ENCODE measurements at regions not wholly inside any gene's neighbourhood (a gene's known extent, or its start where the extent isn't known, plus 50 kb on each side); places are given as distances from the start of the nearest gene placed in this dataset.

- Histone ChIP-seq H3K27me3 (replicated peaks; ENCODE audit: insufficient read depth) (no peaks in the 10 kb centered on the region), H3K36me3 (no peaks in the 10 kb centered on the region), H3K27ac (no peak overlapping the region), H3K9me3 (no peaks in the 10 kb centered on the region), H3K4me1 (replicated peaks) (no peaks in the 10 kb centered on the region), H3K4me3 (no peak overlapping the region)
- TF ChIP-seq POLR2AphosphoS5 (IDR thresholded peaks at IDR 0.05) (no peak), POLR2A (IDR thresholded peaks at IDR 0.05) (no peak), CTCF (IDR thresholded peaks at IDR 0.05) (no peak)
- WGBS, result 42% methylated on average over 2 of the region's 2 CpGs
- intact Hi-C loops (cut with DNase I), result no loop called here
- no peak for DNase-seq (ENCODE audit: low spot score)
Observed at GRCh38 chr9:115925424-115925823, 228.2 kb upstream of the PAPPA start.

GRCh38 chr9:115930472-115930871, 223.1 kb upstream of the PAPPA start:
- no peaks in the 10 kb centered on the region for H3K9me3 ChIP-seq
- TF ChIP-seq POLR2AphosphoS5 (IDR thresholded peaks at IDR 0.05), result no peak
- intact Hi-C loops (cut with DNase I), result no loop called here
- no peaks in the 10 kb centered on the region for H3K4me1 ChIP-seq (replicated peaks)
- no peaks in the 10 kb centered on the region for H3K36me3 ChIP-seq
- no peaks in the 10 kb centered on the region for H3K27me3 ChIP-seq (replicated peaks; ENCODE audit: insufficient read depth)
- H3K27ac ChIP-seq, result no peak overlapping the region
- H3K4me3 ChIP-seq, result no peak overlapping the region
- no peak for DNase-seq (ENCODE audit: low spot score)

GRCh38 chr9:115938479-115938878, 215.1 kb upstream of the PAPPA start:
- Histone ChIP-seq H3K9me3 (no peaks in the 10 kb centered on the region), H3K27me3 (replicated peaks; ENCODE audit: insufficient read depth) (no peaks in the 10 kb centered on the region), H3K4me1 (replicated peaks) (no peaks in the 10 kb centered on the region), H3K27ac (no peak overlapping the region), H3K36me3 (no peaks in the 10 kb centered on the region), H3K4me3 (no peak overlapping the region)
- TF ChIP-seq CTCF (IDR thresholded peaks at IDR 0.05) (no peak), POLR2AphosphoS5 (IDR thresholded peaks at IDR 0.05) (no peak), POLR2A (IDR thresholded peaks at IDR 0.05) (no peak)
- intact Hi-C loops (cut with DNase I), result no loop called here
- no peak for DNase-seq (ENCODE audit: low spot score)
- WGBS, result 92% methylated on average over 1 of the region's 1 CpG

GRCh38 chr9:115939065-115939765, 214.4 kb upstream of the PAPPA start:
- no peak for DNase-seq (ENCODE audit: low spot score)
- no peak overlapping the region for H3K4me3 ChIP-seq
- H3K36me3 ChIP-seq, result no peaks in the 10 kb centered on the region
- no peak overlapping the region for H3K27ac ChIP-seq
- intact Hi-C loops (cut with DNase I), result no loop called here
- TF ChIP-seq POLR2A (IDR thresholded peaks at IDR 0.05) (no peak), CTCF (IDR thresholded peaks at IDR 0.05) (no peak), POLR2AphosphoS5 (IDR thresholded peaks at IDR 0.05) (no peak)
- H3K4me1 ChIP-seq (replicated peaks), result no peaks in the 10 kb centered on the region
- no peaks in the 10 kb centered on the region for H3K27me3 ChIP-seq (replicated peaks; ENCODE audit: insufficient read depth)
- no peaks in the 10 kb centered on the region for H3K9me3 ChIP-seq
- WGBS, result 90% methylated on average over 2 of the region's 2 CpGs

GRCh38 chr9:115941561-115942315, 211.9 kb upstream of the PAPPA start:
- DNase-seq (ENCODE audit: low spot score), result no peak
- intact Hi-C loops (cut with DNase I), result no loop called here
- WGBS, result 66% methylated on average over 2 of the region's 2 CpGs

More at GRCh38 chr9:115941561-115942315, 211.9 kb upstream of the PAPPA start:
- Histone ChIP-seq H3K9me3 (no peaks in the 10 kb centered on the region), H3K4me3 (no peak overlapping the region), H3K27ac (no peak overlapping the region), H3K36me3 (no peaks in the 10 kb centered on the region), H3K4me1 (replicated peaks) (no peaks in the 10 kb centered on the region), H3K27me3 (replicated peaks; ENCODE audit: insufficient read depth) (no peaks in the 10 kb centered on the region)
- no peak for TF ChIP-seq CTCF (IDR thresholded peaks at IDR 0.05)
- no peak for TF ChIP-seq POLR2A (IDR thresholded peaks at IDR 0.05)
- no peak for TF ChIP-seq POLR2AphosphoS5 (IDR thresholded peaks at IDR 0.05)

Measured in prostate gland (tissue), 2 donors.